VCaP (cell line): ENCODE measurements at regions not wholly inside any gene's neighbourhood (a gene's known extent, or its start where the extent isn't known, plus 50 kb on each side); places are given as distances from the start of the nearest gene placed in this dataset.
"Not testable (repeated sequence)": the region's sequence is repeated elsewhere in the genome, so short reads cannot be mapped to it uniquely, and the experiment has no call there.

Experiments
- H3K27ac ChIP-seq: fragments of 450-650 bp; 2 replicates; pipeline ENCODE4 v1.5.1; 2017
- TF ChIP-seq, protein P1 (sequence below): fragments of 450-650 bp; conservative IDR thresholded peaks from 2 replicates; pipeline ENCODE4 v1.5.1; 2017; ENCODE audit warnings: mild to moderate bottlenecking, moderate library complexity

DNA sequence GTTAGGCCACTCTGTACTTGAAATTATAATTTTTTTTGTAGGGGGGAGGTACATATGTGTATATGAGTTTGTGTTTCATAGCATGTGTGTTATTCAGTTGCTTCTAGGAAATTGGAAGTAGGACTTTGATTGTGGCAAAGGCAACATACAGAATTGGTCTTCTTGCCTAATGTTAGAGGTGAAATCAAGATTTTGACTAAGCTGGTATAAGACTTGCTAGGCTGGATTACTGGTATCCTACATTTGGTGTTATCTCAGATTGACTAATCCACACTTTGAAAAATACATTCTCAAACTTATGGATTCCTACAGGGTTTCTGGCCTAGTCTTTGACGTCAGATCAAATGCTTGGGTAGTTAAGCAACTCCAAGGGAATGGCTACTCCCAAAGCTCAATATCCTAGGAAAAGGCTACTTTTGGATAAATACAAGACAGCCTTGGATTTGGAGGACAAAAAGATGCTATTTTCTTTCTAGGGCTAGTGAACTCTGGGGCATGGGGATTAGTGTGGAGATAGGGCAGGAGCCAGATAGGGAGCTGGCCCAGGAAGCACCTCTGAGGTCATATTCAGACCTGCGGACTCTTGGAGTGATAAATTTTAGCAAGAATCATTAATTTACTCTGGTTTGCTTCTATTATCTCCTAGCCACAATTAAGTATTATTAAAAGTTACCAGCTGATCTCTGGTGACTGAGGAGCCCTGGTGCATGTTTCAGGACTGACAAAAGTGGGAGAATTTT, 144.0 kb upstream of the RPS23 start:
- TF ChIP-seq, protein P1, sequence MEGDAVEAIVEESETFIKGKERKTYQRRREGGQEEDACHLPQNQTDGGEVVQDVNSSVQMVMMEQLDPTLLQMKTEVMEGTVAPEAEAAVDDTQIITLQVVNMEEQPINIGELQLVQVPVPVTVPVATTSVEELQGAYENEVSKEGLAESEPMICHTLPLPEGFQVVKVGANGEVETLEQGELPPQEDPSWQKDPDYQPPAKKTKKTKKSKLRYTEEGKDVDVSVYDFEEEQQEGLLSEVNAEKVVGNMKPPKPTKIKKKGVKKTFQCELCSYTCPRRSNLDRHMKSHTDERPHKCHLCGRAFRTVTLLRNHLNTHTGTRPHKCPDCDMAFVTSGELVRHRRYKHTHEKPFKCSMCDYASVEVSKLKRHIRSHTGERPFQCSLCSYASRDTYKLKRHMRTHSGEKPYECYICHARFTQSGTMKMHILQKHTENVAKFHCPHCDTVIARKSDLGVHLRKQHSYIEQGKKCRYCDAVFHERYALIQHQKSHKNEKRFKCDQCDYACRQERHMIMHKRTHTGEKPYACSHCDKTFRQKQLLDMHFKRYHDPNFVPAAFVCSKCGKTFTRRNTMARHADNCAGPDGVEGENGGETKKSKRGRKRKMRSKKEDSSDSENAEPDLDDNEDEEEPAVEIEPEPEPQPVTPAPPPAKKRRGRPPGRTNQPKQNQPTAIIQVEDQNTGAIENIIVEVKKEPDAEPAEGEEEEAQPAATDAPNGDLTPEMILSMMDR: no peak
- no peak overlapping the region for H3K27ac ChIP-seq

DNA sequence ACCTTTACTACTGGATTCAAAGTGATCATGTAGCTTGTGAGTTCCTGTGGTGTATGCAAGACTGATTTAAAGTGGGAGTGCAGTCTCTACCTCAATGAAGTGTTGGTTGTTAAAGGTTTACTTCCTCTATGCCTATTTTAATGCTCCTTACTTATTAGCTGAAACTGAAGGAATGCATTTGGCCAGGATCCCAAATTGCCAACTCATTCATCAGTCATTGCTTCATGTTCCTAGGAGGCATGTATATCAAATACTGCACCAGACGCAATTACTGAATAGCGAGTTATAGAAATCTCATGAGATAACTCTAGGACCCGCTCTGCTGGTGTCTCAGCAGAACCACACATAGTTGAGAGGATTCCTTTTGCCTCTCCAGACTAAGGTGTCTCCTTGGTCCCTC, 143.0 kb upstream of the RPS23 start:
- TF ChIP-seq, protein P1: no peak
- H3K27ac ChIP-seq: no peak overlapping the region

DNA sequence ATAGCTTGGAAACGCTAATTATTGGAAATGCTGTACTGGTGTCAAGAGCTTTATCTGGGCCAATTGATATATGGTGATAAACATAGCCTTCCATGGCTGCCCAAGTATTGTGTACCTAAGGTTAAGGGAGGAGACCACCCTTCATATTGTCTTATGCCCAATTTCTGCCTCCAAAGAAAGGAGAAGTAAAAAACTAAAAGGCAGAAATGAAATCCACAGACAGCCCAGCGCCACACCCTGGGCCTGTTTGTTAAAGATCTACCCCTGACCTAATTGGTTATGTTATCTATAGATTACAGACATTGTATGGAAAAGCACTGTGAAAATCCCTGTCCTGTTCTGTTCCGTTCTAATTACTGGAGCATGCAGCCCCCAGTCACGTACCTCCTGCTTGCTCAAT, 142.4 kb upstream of the RPS23 start:
- H3K27ac ChIP-seq: not testable (repeated sequence)

DNA sequence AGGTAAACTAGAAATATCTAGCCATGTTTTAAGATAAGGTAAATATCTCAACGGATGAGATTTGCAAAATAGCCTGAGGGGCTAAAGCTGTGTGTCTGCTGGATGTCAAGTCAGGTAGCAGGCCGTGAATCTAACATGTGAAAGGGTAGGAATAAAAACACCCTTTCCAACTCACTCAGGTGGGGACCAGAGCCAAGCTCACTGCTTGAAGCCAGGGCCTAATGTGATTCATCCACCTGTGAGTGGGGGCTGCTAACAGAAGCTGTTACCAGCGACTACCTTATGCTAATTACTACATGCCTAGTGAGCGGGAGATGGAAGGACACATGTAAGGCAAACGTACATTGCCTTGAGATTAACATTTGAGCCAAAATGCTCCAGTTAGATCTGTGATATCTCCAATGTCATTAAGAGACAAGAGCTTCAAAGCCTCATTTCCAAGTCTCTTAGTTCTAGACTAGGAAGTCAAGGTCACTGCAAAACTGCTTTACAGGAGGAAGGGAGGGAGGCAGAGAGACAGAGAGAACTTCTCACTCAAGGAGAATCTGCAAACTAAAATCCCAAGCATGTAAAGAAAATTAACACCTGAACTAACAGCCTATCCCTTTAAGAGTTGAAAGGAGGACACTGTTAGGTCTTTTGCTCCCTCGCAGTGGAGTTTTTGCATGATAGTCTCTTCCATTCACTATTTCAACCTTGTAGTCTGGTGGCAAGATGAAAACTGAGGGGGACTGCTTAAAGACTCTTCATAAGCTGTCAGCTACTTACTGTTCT, 141.6 kb upstream of the RPS23 start:
- H3K27ac ChIP-seq: no peak overlapping the region
- TF ChIP-seq, protein P1: no peak

DNA sequence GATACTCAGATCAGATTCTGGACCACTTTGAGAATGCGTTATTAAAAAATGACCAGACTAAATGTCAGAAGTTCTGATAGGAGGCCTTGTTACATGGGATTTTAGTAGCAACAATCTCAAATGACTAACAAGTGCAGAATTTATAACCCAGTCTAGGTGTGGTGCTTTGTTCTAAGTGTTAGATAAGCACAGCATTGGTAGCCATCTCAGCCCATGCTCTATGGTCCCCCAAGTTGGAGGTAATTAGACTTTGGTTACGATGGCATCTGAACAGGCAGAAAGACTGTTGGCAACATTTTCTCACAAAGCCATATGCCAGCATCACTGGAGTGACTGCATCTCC, 140.4 kb upstream of the RPS23 start:
- H3K27ac ChIP-seq: no peak overlapping the region
- TF ChIP-seq, protein P1: no peak

DNA sequence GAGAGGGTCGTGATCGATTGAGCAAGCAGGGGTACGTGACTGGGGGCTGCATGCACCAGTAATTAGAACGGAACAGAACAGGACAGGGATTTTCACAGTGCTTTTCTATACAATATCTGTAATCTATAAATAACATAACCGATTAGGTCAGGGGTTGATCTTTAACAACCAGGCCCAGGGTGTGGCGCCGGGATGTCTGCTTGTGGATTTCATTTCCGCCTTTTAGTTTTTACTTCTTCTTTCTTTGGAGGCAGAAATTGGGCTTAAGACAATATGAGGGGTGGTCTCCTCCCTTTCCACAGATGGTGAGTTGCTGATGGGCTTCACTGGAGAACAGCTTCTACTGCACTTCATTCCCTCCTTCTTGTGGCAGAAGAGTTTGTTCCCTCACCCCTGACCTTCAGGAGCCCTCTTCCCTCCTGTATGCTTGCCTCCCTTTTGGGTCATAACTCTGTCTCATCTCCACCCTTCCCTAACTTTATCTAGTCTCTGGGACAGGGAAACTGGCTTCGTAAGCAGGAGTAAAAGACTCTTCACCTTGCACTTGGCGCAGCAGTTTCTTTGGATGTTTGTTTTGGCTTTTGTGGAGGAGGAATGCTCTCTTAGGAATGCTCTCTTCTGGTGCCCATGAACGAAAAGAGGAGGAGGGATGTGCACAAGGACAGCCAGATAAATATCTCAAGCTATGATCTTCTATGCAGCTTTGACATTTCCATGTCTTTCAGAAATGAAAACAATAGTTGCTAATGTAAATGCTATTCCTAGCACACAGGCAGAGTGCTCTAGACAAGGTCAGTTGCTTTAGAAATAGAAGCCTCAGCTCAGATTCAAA, 139.8 kb upstream of the RPS23 start:
- TF ChIP-seq, protein P1: no peak
- no peak overlapping the region for H3K27ac ChIP-seq

DNA sequence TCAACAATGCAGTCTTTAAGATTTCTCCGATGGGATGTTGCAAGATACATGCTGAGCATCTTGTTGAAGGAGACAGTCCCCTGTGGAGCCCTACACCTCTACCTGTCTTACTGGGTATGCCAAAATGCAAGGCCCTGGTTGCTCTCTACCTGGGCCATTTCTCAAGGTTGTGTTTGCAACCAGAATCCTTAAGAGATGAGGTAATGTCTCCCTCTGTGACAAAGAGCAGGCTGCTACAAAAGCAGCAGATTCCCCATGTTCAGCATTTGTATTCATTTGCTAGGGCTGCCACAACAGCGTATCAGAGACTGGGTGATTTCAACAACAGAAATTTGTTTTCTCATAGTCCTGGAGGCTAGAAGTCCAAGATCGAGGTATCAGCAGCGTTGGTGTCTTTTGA, 138.4 kb upstream of the RPS23 start:
- TF ChIP-seq, protein P1: no peak
- H3K27ac ChIP-seq: no peak overlapping the region
